Esophagus muscularis mucosa (tissue), 4 donors: ENCODE measurements at regions not wholly inside any gene's neighbourhood (a gene's known extent, or its start where the extent isn't known, plus 50 kb on each side); places are given as distances from the start of the nearest gene placed in this dataset.

Experiments
- EP300 ChIP-seq: sonication (generic); formaldehyde crosslinking; IDR thresholded peaks from one replicate; pipeline ENCODE4 v1.6.1; 2017; ENCODE audit warnings: antibody characterized with exemption
- POLR2A ChIP-seq: fragments of 450-650 bp; IDR thresholded peaks from one replicate; pipeline ENCODE4 v1.6.1; 2017; ENCODE audit warnings: antibody characterized with exemption, moderate library complexity, mild to moderate bottlenecking, low read depth
- POLR2AphosphoS5 ChIP-seq, 2 donors: sonication (generic); formaldehyde crosslinking; IDR thresholded peaks; one replicate each; pipeline ENCODE4 v1.6.1; 2017; ENCODE audit warnings: antibody characterized with exemption in 2 of 2
- TF ChIP-seq, protein P1 (sequence below), 3 experiments: fragments of 200-600 bp in 2 of 3; fragments of 450-650 bp in 1 of 3; sonication (generic) in 2 of 3; IDR thresholded peaks; one replicate each; pipeline ENCODE4 v1.5.1; 2017 to 2019; ENCODE audit warnings: antibody characterized with exemption in 3 of 3, mild to moderate bottlenecking in 2 of 3, moderate library complexity in 1 of 3

DNA sequence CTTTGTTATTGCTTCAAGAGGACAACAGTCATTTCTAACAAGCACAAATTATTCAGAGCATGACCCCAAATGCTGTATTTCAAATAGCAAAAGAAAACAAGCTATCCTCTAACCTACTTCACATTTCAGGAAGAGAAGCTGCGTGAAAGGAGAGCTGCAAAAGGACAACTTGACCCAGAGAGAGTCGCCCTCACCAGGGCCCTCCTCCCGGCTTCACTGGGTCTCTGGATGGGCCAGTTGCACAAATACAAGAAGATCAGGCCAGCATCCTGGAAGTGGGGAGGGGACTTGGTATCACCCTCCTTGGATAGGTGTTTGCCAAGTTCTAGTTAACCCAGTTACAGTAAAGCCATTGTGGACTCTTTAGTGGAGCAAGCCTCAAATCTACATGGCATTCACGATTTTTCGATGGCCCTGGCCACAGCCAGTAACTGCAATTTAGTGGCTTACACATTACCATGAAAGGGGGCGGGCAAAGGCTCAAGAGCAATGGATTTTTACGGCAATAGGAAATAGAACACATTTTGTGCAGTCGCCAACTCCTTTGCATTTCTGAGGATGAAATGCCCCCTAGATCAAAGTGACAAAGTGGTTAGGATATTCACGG, 166.9 kb upstream of the DIO2 start:
- TF ChIP-seq, protein P1, sequence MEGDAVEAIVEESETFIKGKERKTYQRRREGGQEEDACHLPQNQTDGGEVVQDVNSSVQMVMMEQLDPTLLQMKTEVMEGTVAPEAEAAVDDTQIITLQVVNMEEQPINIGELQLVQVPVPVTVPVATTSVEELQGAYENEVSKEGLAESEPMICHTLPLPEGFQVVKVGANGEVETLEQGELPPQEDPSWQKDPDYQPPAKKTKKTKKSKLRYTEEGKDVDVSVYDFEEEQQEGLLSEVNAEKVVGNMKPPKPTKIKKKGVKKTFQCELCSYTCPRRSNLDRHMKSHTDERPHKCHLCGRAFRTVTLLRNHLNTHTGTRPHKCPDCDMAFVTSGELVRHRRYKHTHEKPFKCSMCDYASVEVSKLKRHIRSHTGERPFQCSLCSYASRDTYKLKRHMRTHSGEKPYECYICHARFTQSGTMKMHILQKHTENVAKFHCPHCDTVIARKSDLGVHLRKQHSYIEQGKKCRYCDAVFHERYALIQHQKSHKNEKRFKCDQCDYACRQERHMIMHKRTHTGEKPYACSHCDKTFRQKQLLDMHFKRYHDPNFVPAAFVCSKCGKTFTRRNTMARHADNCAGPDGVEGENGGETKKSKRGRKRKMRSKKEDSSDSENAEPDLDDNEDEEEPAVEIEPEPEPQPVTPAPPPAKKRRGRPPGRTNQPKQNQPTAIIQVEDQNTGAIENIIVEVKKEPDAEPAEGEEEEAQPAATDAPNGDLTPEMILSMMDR (IDR thresholded peaks at IDR 0.05), result no peak
- TF ChIP-seq POLR2AphosphoS5 (IDR thresholded peaks at IDR 0.05) (no peak), POLR2A (no peak), EP300 (no peak)
